Keratinocyte (primary cell): ENCODE measurements at regions not wholly inside any gene's neighbourhood (a gene's known extent, or its start where the extent isn't known, plus 50 kb on each side); places are given as distances from the start of the nearest gene placed in this dataset.

Experiments used
- EZH2 ChIP-seq: IDR thresholded peaks from one replicate; pipeline ENCODE4 v1.6.1; 2012; ENCODE audit warnings: inconsistent platforms, mild to moderate bottlenecking, low read length, moderate library complexity
- TF ChIP-seq, protein P1 (sequence below), 3 experiments: IDR thresholded peaks in 1 of 3; conservative IDR thresholded peaks in 1 of 3; optimal IDR thresholded peaks in 1 of 3; 2 replicates in 2 of 3; 3 replicates in 1 of 3; pipeline versions ENCODE3 to v1.5.1; 2011; ENCODE audit warnings: low read length in 3 of 3, mild to moderate bottlenecking in 3 of 3, moderate library complexity in 2 of 3, control low read depth in 1 of 3, inconsistent platforms in 1 of 3; ENCODE audit not compliant: insufficient read depth in 2 of 3; ENCODE audit errors: extremely low read depth in 1 of 3

DNA sequence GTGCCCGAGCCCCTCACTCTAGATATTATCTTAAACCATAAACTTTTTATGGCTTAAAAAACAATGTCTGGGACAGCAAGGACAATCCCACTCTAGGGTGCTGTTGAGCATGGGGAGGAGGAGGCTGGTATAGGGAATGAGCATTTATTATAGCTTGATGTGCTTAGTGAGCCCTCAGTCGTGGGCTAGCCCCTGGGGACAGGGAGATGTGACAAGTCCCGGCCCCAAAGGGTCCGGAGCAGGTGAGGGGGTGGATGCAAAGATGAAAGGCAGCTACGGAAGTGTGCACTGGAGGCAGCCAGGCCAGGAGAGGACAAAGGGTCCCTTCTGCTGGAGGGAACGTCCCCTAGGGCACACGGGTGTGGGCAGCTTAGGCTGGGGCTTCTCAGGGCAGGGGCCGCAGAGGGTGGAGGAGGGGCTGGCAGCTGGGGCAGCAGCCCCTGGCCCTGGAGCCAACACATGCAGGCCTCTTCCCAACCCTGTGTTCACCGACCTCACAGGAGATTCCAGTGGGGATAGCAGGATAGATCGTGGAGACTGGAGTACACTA lies 106.3 kb upstream of the GPC1 start:
- TF ChIP-seq, protein P1, sequence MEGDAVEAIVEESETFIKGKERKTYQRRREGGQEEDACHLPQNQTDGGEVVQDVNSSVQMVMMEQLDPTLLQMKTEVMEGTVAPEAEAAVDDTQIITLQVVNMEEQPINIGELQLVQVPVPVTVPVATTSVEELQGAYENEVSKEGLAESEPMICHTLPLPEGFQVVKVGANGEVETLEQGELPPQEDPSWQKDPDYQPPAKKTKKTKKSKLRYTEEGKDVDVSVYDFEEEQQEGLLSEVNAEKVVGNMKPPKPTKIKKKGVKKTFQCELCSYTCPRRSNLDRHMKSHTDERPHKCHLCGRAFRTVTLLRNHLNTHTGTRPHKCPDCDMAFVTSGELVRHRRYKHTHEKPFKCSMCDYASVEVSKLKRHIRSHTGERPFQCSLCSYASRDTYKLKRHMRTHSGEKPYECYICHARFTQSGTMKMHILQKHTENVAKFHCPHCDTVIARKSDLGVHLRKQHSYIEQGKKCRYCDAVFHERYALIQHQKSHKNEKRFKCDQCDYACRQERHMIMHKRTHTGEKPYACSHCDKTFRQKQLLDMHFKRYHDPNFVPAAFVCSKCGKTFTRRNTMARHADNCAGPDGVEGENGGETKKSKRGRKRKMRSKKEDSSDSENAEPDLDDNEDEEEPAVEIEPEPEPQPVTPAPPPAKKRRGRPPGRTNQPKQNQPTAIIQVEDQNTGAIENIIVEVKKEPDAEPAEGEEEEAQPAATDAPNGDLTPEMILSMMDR (optimal IDR thresholded peaks at IDR 0.05 in 1 of 3, IDR thresholded peaks at IDR 0.05 in 1 of 3, conservative IDR thresholded peaks at IDR 0.05 in 1 of 3; ENCODE audit: extremely low read depth in 1 of 3, insufficient read depth in 2 of 3, low read length in 3 of 3) = no peak
- TF ChIP-seq EZH2 = no peak
